ENCODE measurements at regions not wholly inside any gene's neighbourhood (a gene's known extent, or its start where the extent isn't known, plus 50 kb on each side); places are given as distances from the start of the nearest gene placed in this dataset.

DNA sequence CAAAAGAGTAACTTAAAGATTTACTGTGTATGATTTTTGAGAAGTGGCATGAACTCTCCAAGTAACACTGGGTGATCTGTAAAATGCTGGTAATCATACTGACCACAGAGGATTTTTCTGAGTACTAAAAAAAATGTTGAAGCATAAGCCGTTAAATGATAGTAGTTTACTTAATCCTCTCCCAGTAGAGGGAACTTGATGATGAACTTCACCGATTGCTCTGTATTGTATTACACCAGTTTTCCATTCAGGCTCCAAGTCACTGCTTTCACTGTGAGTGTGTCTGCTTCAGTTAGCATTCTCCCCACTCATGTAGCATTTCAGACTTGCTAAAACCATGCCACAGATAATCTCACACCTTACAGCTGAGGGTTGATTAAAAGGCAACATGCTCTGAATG is 294.1 kb downstream of the GBA3 start:
- Mint-ChIP-seq H3K27ac (no peak overlapping the region), H3K36me3 (peaks cover 10% of the 10 kb centered on the region), H3K9me3 (peaks cover 18 to 24% of the 10 kb centered on the region in 2 donors), H3K4me3 (no peak overlapping the region), H3K4me1 (no peaks in the 10 kb centered on the region), H3K27me3 (ENCODE audit: low read depth in 2 of 2) (no peaks in the 10 kb centered on the region)
- H3K27ac ChIP-seq (ENCODE audit: low read length), result no peak overlapping the region
- H3K4me3 ChIP-seq (ENCODE audit: low read length), result no peak overlapping the region
- intact Hi-C loops (cut with micrococcal nuclease), result no loop called here
- H3K27me3 ChIP-seq (ENCODE audit: control insufficient read depth, insufficient read depth, low read length), result no peaks in the 10 kb centered on the region
- no peak for TF ChIP-seq CTCF (IDR thresholded peaks at IDR 0.05)
- no peaks in the 10 kb centered on the region for H3K9me3 ChIP-seq (ENCODE audit: control insufficient read depth, insufficient read depth, low read length)
- ATAC-seq (no peak), DNase-seq (no peak)
- H3K4me1 ChIP-seq (ENCODE audit: control insufficient read depth, insufficient read depth, low read length), result no peaks in the 10 kb centered on the region
- 92% methylated on average over 2 of the region's 2 CpGs for WGBS (ENCODE audit: insufficient coverage)
- H3K36me3 ChIP-seq (ENCODE audit: control insufficient read depth, insufficient read depth, low read length), result no peaks in the 10 kb centered on the region

DNA sequence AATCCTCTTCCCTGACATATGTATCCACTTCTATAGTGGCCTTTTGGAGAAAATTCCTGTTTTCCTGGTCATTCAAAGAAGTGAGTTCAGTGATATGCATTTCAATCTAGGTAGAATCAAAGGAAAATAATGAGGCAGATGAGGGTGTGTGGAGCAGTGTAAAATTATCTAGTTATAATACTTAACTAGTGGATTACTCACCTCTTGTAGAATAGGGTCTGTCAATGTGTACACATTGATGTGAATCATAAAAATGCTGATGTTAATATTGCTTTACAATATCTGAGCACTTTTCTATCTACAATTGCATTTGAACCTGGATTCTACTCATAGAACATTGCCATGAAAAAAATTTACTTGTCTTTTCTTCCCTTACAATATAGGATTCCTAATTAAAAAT is 293.5 kb downstream of the GBA3 start:
- Mint-ChIP-seq H3K4me1 (no peaks in the 10 kb centered on the region), H3K27me3 (ENCODE audit: low read depth in 2 of 2) (no peaks in the 10 kb centered on the region), H3K36me3 (peaks cover 10% of the 10 kb centered on the region), H3K27ac (no peak overlapping the region), H3K9me3 (peaks cover 18 to 28% of the 10 kb centered on the region in 2 donors), H3K4me3 (no peak overlapping the region)
- H3K4me1 ChIP-seq (ENCODE audit: control insufficient read depth, insufficient read depth, low read length), result no peaks in the 10 kb centered on the region
- H3K36me3 ChIP-seq (ENCODE audit: control insufficient read depth, insufficient read depth, low read length), result no peaks in the 10 kb centered on the region
- intact Hi-C loops (cut with micrococcal nuclease), result no loop called here
- no peaks in the 10 kb centered on the region for H3K9me3 ChIP-seq (ENCODE audit: control insufficient read depth, insufficient read depth, low read length)
- no peaks in the 10 kb centered on the region for H3K27me3 ChIP-seq (ENCODE audit: control insufficient read depth, insufficient read depth, low read length)
- TF ChIP-seq CTCF (IDR thresholded peaks at IDR 0.05), result no peak
- H3K4me3 ChIP-seq (ENCODE audit: low read length), result no peak overlapping the region
- H3K27ac ChIP-seq (ENCODE audit: low read length), result no peak overlapping the region
- ATAC-seq (no peak), DNase-seq (no peak)

GRCh38 chr4:22984390-22984789 is 291.7 kb downstream of the GBA3 start:
- intact Hi-C loops (cut with micrococcal nuclease), result no loop called here
- no peak overlapping the region for H3K27ac Mint-ChIP-seq
- H3K36me3 Mint-ChIP-seq, result no peaks in the 10 kb centered on the region
- DNase-seq (no peak), ATAC-seq (no peak)
- H3K9me3 ChIP-seq (ENCODE audit: control insufficient read depth, insufficient read depth, low read length), result no peaks in the 10 kb centered on the region
- 79% methylated on average over 2 of the region's 2 CpGs for WGBS (ENCODE audit: insufficient coverage)
- no peaks in the 10 kb centered on the region for H3K36me3 ChIP-seq (ENCODE audit: control insufficient read depth, insufficient read depth, low read length)
- no peaks in the 10 kb centered on the region for H3K4me1 Mint-ChIP-seq
- no peaks in the 10 kb centered on the region for H3K27me3 Mint-ChIP-seq (ENCODE audit: low read depth in 2 of 2)
- TF ChIP-seq CTCF (IDR thresholded peaks at IDR 0.05), result no peak
- H3K27ac ChIP-seq (ENCODE audit: low read length), result no peak overlapping the region
- no peaks in the 10 kb centered on the region for H3K4me1 ChIP-seq (ENCODE audit: control insufficient read depth, insufficient read depth, low read length)
- no peak overlapping the region for H3K4me3 ChIP-seq (ENCODE audit: low read length)
- H3K27me3 ChIP-seq (ENCODE audit: control insufficient read depth, insufficient read depth, low read length), result no peaks in the 10 kb centered on the region
- peaks cover 16 to 24% of the 10 kb centered on the region in 2 donors for H3K9me3 Mint-ChIP-seq
- H3K4me3 Mint-ChIP-seq, result no peak overlapping the region

- Histone ChIP-seq H3K27me3 (ENCODE audit: control insufficient read depth, insufficient read depth, low read length) (no peaks in the 10 kb centered on the region), H3K27ac (ENCODE audit: low read length) (no peak overlapping the region), H3K4me1 (ENCODE audit: control insufficient read depth, insufficient read depth, low read length) (no peaks in the 10 kb centered on the region), H3K9me3 (ENCODE audit: control insufficient read depth, insufficient read depth, low read length) (peaks cover 4% of the 10 kb centered on the region), H3K4me3 (ENCODE audit: low read length) (no peak overlapping the region), H3K36me3 (ENCODE audit: control insufficient read depth, insufficient read depth, low read length) (no peaks in the 10 kb centered on the region)
- no peak for DNase-seq
- no peak for TF ChIP-seq CTCF (IDR thresholded peaks at IDR 0.05)
- Mint-ChIP-seq H3K4me3 (no peak overlapping the region), H3K4me1 (no peaks in the 10 kb centered on the region), H3K27me3 (ENCODE audit: low read depth in 2 of 2) (no peaks in the 10 kb centered on the region), H3K9me3 (peaks cover 7 to 20% of the 10 kb centered on the region in 2 donors), H3K27ac (no peak overlapping the region), H3K36me3 (no peaks in the 10 kb centered on the region)
- ATAC-seq, result no peak
- intact Hi-C loops (cut with micrococcal nuclease), result no loop called here
Observed at GRCh38 chr4:22978656-22979055, 285.9 kb downstream of the GBA3 start.

Data from natural killer cell (primary cell).